HG02678 (cell line): ENCODE measurements at regions not wholly inside any gene's neighbourhood (a gene's known extent, or its start where the extent isn't known, plus 50 kb on each side); places are given as distances from the start of the nearest gene placed in this dataset.
"Not testable (repeated sequence)": the region's sequence is repeated elsewhere in the genome, so short reads cannot be mapped to it uniquely, and the experiment has no call there.

Experiments used
- ATAC-seq: cut with Tn5 transposase; IDR thresholded peaks from one replicate; pipeline ENCODE4 v1.9.1; 2021; ENCODE audit warnings: mild to moderate bottlenecking, moderate library complexity; ENCODE audit not compliant: unreplicated experiment

GRCh38 chr10:36026656-36027390, 384.7 kb upstream of the FZD8 start:
- ATAC-seq, result no peak

- ATAC-seq, result no peak
Observed at GRCh38 chr10:36026081-36026480, 384.0 kb upstream of the FZD8 start.

GRCh38 chr10:36023939-36024338, 381.8 kb upstream of the FZD8 start:
- no peak for ATAC-seq

GRCh38 chr10:36021096-36021495, 379.0 kb upstream of the FZD8 start:
- no peak for ATAC-seq

GRCh38 chr10:36019749-36020148, 377.7 kb upstream of the FZD8 start:
- no peak for ATAC-seq

- no peak for ATAC-seq
Observed at GRCh38 chr10:36018996-36019395, 376.9 kb upstream of the FZD8 start.

GRCh38 chr10:36017137-36017536, 375.0 kb upstream of the FZD8 start:
- no peak for ATAC-seq

- ATAC-seq, result no peak
Observed at GRCh38 chr10:36007369-36007768, 365.3 kb upstream of the FZD8 start.

- ATAC-seq, result no peak
Observed at GRCh38 chr10:36003688-36004087, 361.6 kb upstream of the FZD8 start.

GRCh38 chr10:36003031-36003600, 361.0 kb upstream of the FZD8 start:
- ATAC-seq, result no peak

GRCh38 chr10:36002445-36002844, 360.3 kb upstream of the FZD8 start:
- ATAC-seq, result no peak

- not testable (repeated sequence) for ATAC-seq
Observed at GRCh38 chr10:36000754-36001153, 358.7 kb upstream of the FZD8 start.

GRCh38 chr10:35998026-35998425, 355.9 kb upstream of the FZD8 start:
- ATAC-seq, result no peak

GRCh38 chr10:35995485-35995884, 353.4 kb upstream of the FZD8 start:
- no peak for ATAC-seq

GRCh38 chr10:35993591-35994515, 351.8 kb upstream of the FZD8 start:
- ATAC-seq, result no peak

GRCh38 chr10:35992107-35992506, 350.0 kb upstream of the FZD8 start:
- ATAC-seq, result no peak

- no peak for ATAC-seq
Observed at GRCh38 chr10:35986756-35987502, 344.8 kb upstream of the FZD8 start.

- no peak for ATAC-seq
Observed at GRCh38 chr10:35979116-35979515, 337.0 kb upstream of the FZD8 start.

- not testable (repeated sequence) for ATAC-seq
Observed at GRCh38 chr10:35973912-35974591, 332.0 kb upstream of the FZD8 start.

- no peak for ATAC-seq
Observed at GRCh38 chr10:35972275-35972674, 330.2 kb upstream of the FZD8 start.
